HepG2 (cell line): ENCODE measurements at regions not wholly inside any gene's neighbourhood (a gene's known extent, or its start where the extent isn't known, plus 50 kb on each side); places are given as distances from the start of the nearest gene placed in this dataset.
A peak's percentile ranks its signal among the peaks of the same experiment; 100 is the strongest.

Experiments
- ATAC-seq: fragments of 200-7000 bp; cut with Tn5 transposase; 3 replicates; pipeline ENCODE4 v1.9.1; 2020; ENCODE audit warnings: mild to moderate bottlenecking, moderate library complexity
- BruUV-seq: library from RNA; stranded (reverse); fragments of 400-500 nt; replicated peaks from 2 replicates; lab custom pipeline; 2021; lab: Mats Ljungman, UMichigan
- CTCF ChIA-PET: fragments of 300-600 bp; formaldehyde crosslinking; extraction: SDS; loops from one replicate; lab custom pipeline; 2021; ENCODE audit warnings: low total read pairs, inconsistent platforms, low intra/inter-chr PET ratio; lab: Yijun Ruan, JAX
- POLR2A ChIA-PET: fragments of 350-600 bp; sonication (Branson Sonifier 250); formaldehyde crosslinking; loops from one replicate; lab custom pipeline; 2020; ENCODE audit warnings: antibody characterized with exemption, inconsistent platforms; lab: Yijun Ruan, JAX
- DNase-seq: peaks from one replicate; pipeline ENCODE4 v3.0.0-alpha.2; 2015; ENCODE audit warnings: low spot score
- FAIRE-seq: peaks from 3 replicates; lab custom pipeline; 2011; peaks lifted over from hg19 to GRCh38; lab: Jason Lieb, UNC
- H2AFZ ChIP-seq: one replicate; pipeline ENCODE4 v1.6.1; 2011; ENCODE audit warnings: low read length, inconsistent platforms
- H3K27ac ChIP-seq: fragments of 300-600 bp; 3 replicates; pipeline ENCODE4 v1.8.0; 2011; ENCODE audit warnings: mixed run types, mild to moderate bottlenecking, mixed read lengths, low read length, inconsistent platforms; ENCODE audit not compliant: insufficient read depth; ENCODE audit errors: extremely low read length
- H3K27me3 ChIP-seq, 2 experiments: fragments of 200-600 bp in 1 of 2; 2 replicates in 1 of 2; 3 replicates in 1 of 2; pipeline versions ENCODE4 v1.6.0 to v1.8.0; 2011; ENCODE audit warnings: low read length in 2 of 2, mild to moderate bottlenecking in 2 of 2, moderate library complexity in 2 of 2, inconsistent platforms in 1 of 2; ENCODE audit not compliant: insufficient read depth in 2 of 2, control insufficient read depth in 1 of 2
- H3K36me3 ChIP-seq, 2 experiments: fragments of 200-600 bp in 1 of 2; replicated peaks in 1 of 2; 2 replicates in 1 of 2; 3 replicates in 1 of 2; pipeline versions ENCODE4 v1.5.1 to v1.8.0; 2011; ENCODE audit warnings: low read length in 2 of 2, inconsistent platforms in 1 of 2; ENCODE audit not compliant: insufficient read depth in 2 of 2, control insufficient read depth in 1 of 2
- H3K4me1 ChIP-seq: 2 replicates; pipeline ENCODE4 v1.5.1; 2012; ENCODE audit warnings: low read length, inconsistent platforms; ENCODE audit not compliant: insufficient read depth
- H3K4me2 ChIP-seq: 2 replicates; pipeline ENCODE4 v1.6.0; 2011; ENCODE audit warnings: low read depth, low read length, inconsistent platforms
- H3K4me3 ChIP-seq, 3 experiments: fragments of 200-600 bp in 1 of 3; sonication (generic), shearing (Covaris generic) in 1 of 3; replicated peaks in 1 of 3; 2 replicates each; pipeline ENCODE4 v1.5.1; 2011 to 2016; ENCODE audit warnings: low read length in 3 of 3, inconsistent platforms in 2 of 3, low read depth in 2 of 3, mild to moderate bottlenecking in 2 of 3, control low read depth in 1 of 3, mixed read lengths in 1 of 3; ENCODE audit not compliant: insufficient read depth in 1 of 3
- H3K79me2 ChIP-seq: one replicate; pipeline ENCODE4 v1.6.1; 2011; ENCODE audit warnings: low read length, inconsistent platforms; ENCODE audit not compliant: insufficient read depth
- H3K9ac ChIP-seq: 2 replicates; pipeline ENCODE4 v1.6.0; 2011; ENCODE audit warnings: mild to moderate bottlenecking, low read depth, low read length, inconsistent platforms; ENCODE audit not compliant: insufficient read depth
- H3K9me3 ChIP-seq: 2 replicates; pipeline ENCODE4 v1.5.1; 2012; ENCODE audit warnings: mild to moderate bottlenecking, low read length
- H4K20me1 ChIP-seq: 2 replicates; pipeline ENCODE4 v1.6.0; 2011; ENCODE audit warnings: inconsistent platforms, mild to moderate bottlenecking, low read length, moderate library complexity; ENCODE audit not compliant: insufficient read depth
- CBX5 ChIP-seq: sonication (generic); formaldehyde crosslinking; IDR thresholded peaks from 2 replicates; pipeline ENCODE4 v1.4.0; 2020; ENCODE audit warnings: missing genetic modification reagents, borderline replicate concordance
- CTCF ChIP-seq: sonication (generic); formaldehyde crosslinking; IDR thresholded peaks from 2 replicates; pipeline ENCODE4 v1.5.0; 2020; ENCODE audit warnings: mild to moderate bottlenecking, missing genetic modification reagents, moderate library complexity
- ERF ChIP-seq: IDR thresholded peaks from 2 replicates; pipeline ENCODE4 v1.6.1; 2018; ENCODE audit warnings: missing biosample characterization, missing genetic modification reagents
- HDAC2 ChIP-seq: sonication (generic); formaldehyde crosslinking; IDR thresholded peaks from 2 replicates; pipeline ENCODE4 v1.4.0; 2020; ENCODE audit warnings: missing genetic modification reagents
- PRDM15 ChIP-seq: sonication (generic); formaldehyde crosslinking; IDR thresholded peaks from 2 replicates; pipeline ENCODE4 v1.4.0; 2020; ENCODE audit warnings: missing genetic modification reagents
- RAD21 ChIP-seq: fragments of 450-650 bp; formaldehyde crosslinking; IDR thresholded peaks from 2 replicates; pipeline ENCODE4 v1.5.0; 2020; ENCODE audit warnings: mild to moderate bottlenecking
- TIGD3 ChIP-seq: sonication (generic); formaldehyde crosslinking; IDR thresholded peaks from 2 replicates; pipeline ENCODE4 v1.5.1; 2020; ENCODE audit warnings: mild to moderate bottlenecking, missing genetic modification reagents, borderline replicate concordance
- ZNF362 ChIP-seq: sonication (generic); formaldehyde crosslinking; IDR thresholded peaks from 2 replicates; pipeline ENCODE4 v1.4.0; 2020; ENCODE audit warnings: missing genetic modification reagents, mild to moderate bottlenecking, borderline replicate concordance
- ZNF430 ChIP-seq: sonication (generic); formaldehyde crosslinking; IDR thresholded peaks from 2 replicates; pipeline ENCODE4 v1.9.0; 2021; ENCODE audit warnings: mild to moderate bottlenecking, missing genetic modification reagents
- ZNF512B ChIP-seq: sonication (generic); formaldehyde crosslinking; IDR thresholded peaks from 2 replicates; pipeline ENCODE4 v1.5.1; 2020; ENCODE audit warnings: missing genetic modification reagents, mild to moderate bottlenecking, borderline replicate concordance
- ZNF678 ChIP-seq: sonication (generic); formaldehyde crosslinking; IDR thresholded peaks from 2 replicates; pipeline ENCODE4 v1.4.0; 2020; ENCODE audit warnings: mild to moderate bottlenecking, missing genetic modification reagents
- WGBS: methylation state at CpG from one replicate; pipeline ENCODE4 v1.1.6; 2017; ENCODE audit warnings: low lambda C conversion rate; 5-methylcytosine and 5-hydroxymethylcytosine counted together
- in situ Hi-C: cut with HindIII; loops from 2 replicates; pipeline ENCODE4 v1.10.0; 2017; ENCODE audit warnings: low pct_unique_long_range_greater_than_20kb; ENCODE audit not compliant: extremely low pct_ligation_motif_present
- intact Hi-C: fragments of 100-400 bp; cut with micrococcal nuclease; formaldehyde crosslinking; loops from one replicate; pipeline ENCODE4 v1.10.0; 2022; ENCODE audit not compliant: unreplicated experiment

GRCh38 chr15:89416339-89417183, 79.8 kb downstream of the RHCG start:
- H3K27ac ChIP-seq = no peak overlapping the region
- H3K4me2 ChIP-seq = no peak overlapping the region
- peaks cover 2 to 30% of the 10 kb centered on the region in 2 experiments; a peak in 4 of 5 replicates for H3K27me3 ChIP-seq
- POLR2A ChIA-PET = no interaction called here
- no peaks in the 10 kb centered on the region for H3K36me3 ChIP-seq
- no TSS peak for BruUV-seq
- no peaks in the 10 kb centered on the region; the same call in 1 of the 2 replicates for H4K20me1 ChIP-seq
- H3K4me1 ChIP-seq = no peaks in the 10 kb centered on the region
- ATAC-seq = peak; percentile 82
- no peaks in the 10 kb centered on the region for H3K79me2 ChIP-seq
- peak; percentile 66 for DNase-seq
- WGBS = 0% methylated on average over 8 of the region's 47 CpGs
- H3K4me3 ChIP-seq = no peak overlapping the region
- H3K9me3 ChIP-seq = no peaks in the 10 kb centered on the region
- no peak overlapping the region for H3K9ac ChIP-seq
- in situ Hi-C loops (no loop called here), intact Hi-C loops (loop anchor here (2.0 to 5.0 kb wide), 2 partner anchors 14 to 59 kb away; no protein-coding TSS in a partner anchor)
- CTCF ChIA-PET = interaction anchor here (0.7 to 2.5 kb wide), 3 partner anchors 14 to 88 kb away, joined by 3 to 20 read pairs (median 12); no protein-coding TSS in a partner anchor
- no peak overlapping the region for H2AFZ ChIP-seq
- peak; percentile 76 for FAIRE-seq
- TF ChIP-seq PRDM15 (CRISPR knock-in tag) = peak; percentile 89
- TF ChIP-seq CTCF (CRISPR knock-in tag) = peak; percentile 86
- 0 out of 2 replicates have a peak, but pooled peaks have one; percentile 27 for TF ChIP-seq ZNF430 (CRISPR knock-in tag)
- TF ChIP-seq ZNF512B (CRISPR knock-in tag) = no peak
- TF ChIP-seq RAD21 (CRISPR knock-in tag) = peak; percentile 61
- TF ChIP-seq ERF = no peak
- TF ChIP-seq TIGD3 (CRISPR knock-in tag) = no peak
- peak; percentile 22; the same call in 1 of the 2 replicates for TF ChIP-seq HDAC2 (CRISPR knock-in tag)
- TF ChIP-seq ZNF362 = peak; percentile 76; the same call in 1 of the 2 replicates
- peak; percentile 34; the same call in 1 of the 2 replicates for TF ChIP-seq CBX5
- TF ChIP-seq ZNF678 (CRISPR knock-in tag) = 0 out of 2 replicates have a peak, but pooled peaks have one; percentile 27
